Activated CD4-positive, alpha-beta memory T cell treated with anti-CD3 and anti-CD28 coated beads, Interleukin-2, amount 10 ng/mL, durations not matched to agents 7 days and 5 days (primary cell): ENCODE measurements at regions not wholly inside any gene's neighbourhood (a gene's known extent, or its start where the extent isn't known, plus 50 kb on each side); places are given as distances from the start of the nearest gene placed in this dataset.
A peak's percentile ranks its signal among the peaks of the same experiment; 100 is the strongest.

Experiments used
- CTCF ChIA-PET: fragments of 350-600 bp; sonication (Branson Sonifier 250); formaldehyde crosslinking; loops from one replicate; lab custom pipeline; 2021; ENCODE audit warnings: antibody characterized with exemption, inconsistent platforms; lab: Charles Lee
- POLR2A ChIA-PET: fragments of 350-600 bp; sonication (Branson Sonifier 250); formaldehyde crosslinking; loops from one replicate; lab custom pipeline; 2021; ENCODE audit warnings: antibody characterized with exemption; lab: Charles Lee
- DNase-seq: peaks from one replicate; pipeline ENCODE4 v3.0.0-alpha.2; 2020
- H3K27ac Mint-ChIP-seq: one replicate; pipeline ENCODE4 v1.8.0; 2021; ENCODE audit warnings: mild to moderate bottlenecking, mixed read lengths
- H3K27me3 Mint-ChIP-seq: one replicate; pipeline ENCODE4 v1.8.0; 2021; ENCODE audit warnings: mixed read lengths
- H3K36me3 Mint-ChIP-seq: one replicate; pipeline ENCODE4 v1.8.0; 2021; ENCODE audit warnings: low read depth, mixed read lengths
- H3K4me1 Mint-ChIP-seq: one replicate; pipeline ENCODE4 v1.8.0; 2021; ENCODE audit warnings: mixed read lengths
- H3K4me3 Mint-ChIP-seq: one replicate; pipeline ENCODE4 v1.8.0; 2021; ENCODE audit warnings: mild to moderate bottlenecking, mixed read lengths
- H3K9me3 Mint-ChIP-seq: one replicate; pipeline ENCODE4 v1.8.0; 2021; ENCODE audit warnings: mixed read lengths

DNA sequence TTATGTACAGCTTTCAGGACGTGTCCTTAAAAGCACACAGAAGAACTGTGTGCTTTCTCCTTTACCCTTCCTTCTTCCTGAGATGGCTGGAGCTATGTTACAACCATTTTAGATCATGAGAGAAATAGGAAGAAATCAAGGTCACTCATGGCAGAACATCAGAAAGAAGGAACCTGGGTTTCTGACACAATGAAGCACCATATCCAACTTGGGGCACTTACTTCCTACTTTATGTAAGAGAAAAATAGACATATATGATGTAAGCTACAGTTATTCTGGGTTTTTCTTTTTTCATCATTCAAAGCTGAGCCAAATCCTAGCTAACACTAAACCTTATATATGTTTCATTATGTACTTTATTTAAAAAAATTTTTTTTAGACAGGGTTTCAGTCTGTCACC is 79.5 kb downstream of the FAM161A start:
- no peaks in the 10 kb centered on the region for H3K36me3 Mint-ChIP-seq

DNA sequence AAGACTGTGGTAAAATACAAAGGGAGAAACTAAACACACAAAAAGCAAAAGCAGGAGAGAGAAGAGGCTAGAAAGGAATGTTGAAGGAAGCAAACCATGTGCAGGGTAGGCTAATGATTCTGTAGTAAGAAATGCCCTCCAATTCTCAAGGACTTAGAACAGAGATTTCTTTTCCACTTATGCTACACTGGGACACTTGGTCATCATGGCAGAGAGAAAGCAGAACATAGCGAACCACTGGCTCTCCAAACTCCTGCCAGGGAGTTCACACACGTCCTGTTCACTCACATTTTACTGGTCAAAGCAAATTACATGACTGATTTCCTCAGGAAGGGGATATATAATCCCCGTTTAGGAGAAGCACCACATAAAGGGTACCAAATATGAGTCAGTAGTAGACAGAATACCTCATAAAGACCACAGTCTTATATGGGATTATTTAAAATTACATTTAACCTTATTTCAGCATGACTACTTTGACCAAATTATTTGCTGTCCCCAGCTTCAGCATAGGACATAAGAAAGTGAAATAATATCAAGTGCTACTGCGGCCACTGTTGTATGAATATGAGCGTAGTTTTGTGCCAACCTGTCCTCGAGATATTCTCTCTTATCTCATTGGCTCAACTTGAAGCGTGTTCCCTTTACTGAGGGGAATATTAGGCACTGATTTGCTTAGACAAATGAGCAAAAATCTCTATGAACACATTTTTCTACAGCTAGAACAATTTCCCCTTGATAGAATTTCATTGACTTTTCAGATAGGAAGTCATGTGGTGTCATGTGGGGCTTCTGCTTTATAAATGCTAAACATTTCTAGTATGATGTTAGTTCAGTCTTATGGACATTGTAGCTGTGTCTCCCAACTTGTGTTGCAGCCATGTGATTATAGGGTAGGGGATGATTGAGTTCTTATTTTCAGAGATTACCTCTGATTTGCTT is 81.7 kb downstream of the FAM161A start:
- no peaks in the 10 kb centered on the region for H3K36me3 Mint-ChIP-seq
- no peak overlapping the region for H3K4me3 Mint-ChIP-seq
- DNase-seq: no peak
- ChIA-PET CTCF (interaction anchor here (0.6 kb wide), 1 partner anchor 457 kb away, joined by 4 read pairs; no protein-coding TSS in a partner anchor), POLR2A (interaction anchor here (1.1 kb wide), 1 partner anchor 8 kb away, joined by 3 read pairs; no protein-coding TSS in a partner anchor)
- H3K4me1 Mint-ChIP-seq: no peaks in the 10 kb centered on the region
- no peak overlapping the region for H3K27ac Mint-ChIP-seq
- H3K27me3 Mint-ChIP-seq: peaks cover 19% of the 10 kb centered on the region
- no peaks in the 10 kb centered on the region for H3K9me3 Mint-ChIP-seq

More for the DNA sequence above, 79.5 kb downstream of the FAM161A start:
- Mint-ChIP-seq H3K27me3 (peaks cover 21% of the 10 kb centered on the region), H3K4me1 (no peaks in the 10 kb centered on the region), H3K9me3 (no peaks in the 10 kb centered on the region), H3K27ac (no peak overlapping the region), H3K4me3 (no peak overlapping the region)
- no peak for DNase-seq
- ChIA-PET POLR2A (interaction anchor here (1.2 to 1.4 kb wide), 2 partner anchors 10 to 236 kb away, joined by 3 read pairs; partner anchors contain the start of gene XPO1), CTCF (interaction anchor here (1.1 kb wide), 1 partner anchor 60 kb away, joined by 3 read pairs; no protein-coding TSS in a partner anchor)

DNA sequence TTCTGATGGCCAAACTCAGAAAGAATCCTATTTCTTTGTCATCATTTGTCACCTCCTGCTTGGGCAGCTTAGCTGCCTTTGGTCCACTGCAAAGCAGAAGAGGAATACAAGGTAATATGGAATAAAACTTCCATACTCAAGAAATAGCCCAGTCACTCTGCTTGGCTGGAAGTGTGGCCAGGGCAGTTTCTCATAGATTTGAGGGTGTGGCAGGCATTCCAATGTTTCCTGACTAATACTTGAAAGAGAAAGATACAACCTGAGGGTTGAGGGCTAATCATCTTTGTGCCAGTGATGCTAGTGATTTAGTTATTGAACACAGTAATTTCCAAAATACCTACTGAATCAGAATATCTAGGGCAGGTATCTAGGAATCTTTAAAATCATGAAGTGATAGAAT is 83.1 kb downstream of the FAM161A start:
- Mint-ChIP-seq H3K27ac (no peak overlapping the region), H3K4me1 (no peaks in the 10 kb centered on the region), H3K9me3 (no peaks in the 10 kb centered on the region), H3K4me3 (no peak overlapping the region), H3K27me3 (peaks cover 9% of the 10 kb centered on the region), H3K36me3 (no peaks in the 10 kb centered on the region)
- ChIA-PET POLR2A (no interaction called here), CTCF (no interaction called here)
- no peak for DNase-seq

DNA sequence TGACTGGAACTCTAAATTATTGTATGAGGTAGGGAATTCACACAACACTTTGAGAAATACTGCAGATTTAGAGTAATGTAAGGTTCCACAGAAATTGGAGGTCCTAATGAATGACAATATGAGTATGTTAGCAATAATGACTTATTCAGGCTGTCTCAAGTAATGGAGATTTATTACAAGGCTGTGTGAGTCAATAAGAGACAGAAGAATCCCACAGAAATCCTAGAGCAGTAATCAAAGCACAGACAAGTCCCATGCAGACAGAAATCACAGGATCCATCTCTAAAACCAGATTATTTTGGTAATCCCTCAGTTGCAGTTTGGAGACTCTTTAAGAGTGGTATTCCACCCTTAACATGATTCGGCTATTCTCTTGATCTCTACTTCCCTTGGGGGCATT is 83.6 kb downstream of the FAM161A start:
- no peak overlapping the region for H3K27ac Mint-ChIP-seq
- ChIA-PET POLR2A (no interaction called here), CTCF (no interaction called here)
- peaks cover 6% of the 10 kb centered on the region for H3K27me3 Mint-ChIP-seq
- H3K9me3 Mint-ChIP-seq: no peaks in the 10 kb centered on the region
- no peaks in the 10 kb centered on the region for H3K4me1 Mint-ChIP-seq
- no peak overlapping the region for H3K4me3 Mint-ChIP-seq
- no peak for DNase-seq
- no peaks in the 10 kb centered on the region for H3K36me3 Mint-ChIP-seq

DNA sequence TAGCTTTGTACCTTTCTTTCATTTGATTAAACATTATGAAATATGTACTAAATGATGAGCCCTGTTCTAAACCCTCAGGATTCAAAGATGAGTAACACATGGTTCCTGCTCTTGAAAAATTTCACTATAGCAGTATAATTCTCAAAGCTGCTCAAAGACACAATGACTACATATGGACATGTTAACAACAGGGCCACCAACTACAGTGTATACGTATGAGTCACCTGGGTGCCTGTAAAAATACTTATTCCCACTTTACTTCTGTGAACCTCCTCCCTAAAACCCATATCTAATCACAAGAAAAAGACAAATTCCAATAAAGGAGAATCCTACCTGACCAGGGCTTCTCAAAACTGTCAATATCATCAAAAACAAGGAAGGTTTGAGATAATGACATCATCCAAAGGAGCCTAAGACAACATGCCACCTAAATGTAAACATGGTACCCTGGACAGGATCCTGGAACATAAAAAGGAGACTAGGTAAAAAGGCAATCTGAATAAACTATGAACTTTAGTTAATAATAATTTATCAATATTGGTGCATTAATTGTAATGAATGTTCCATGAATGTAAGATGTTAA is 84.7 kb downstream of the FAM161A start:
- Mint-ChIP-seq H3K27ac (no peak overlapping the region), H3K27me3 (peaks cover 6% of the 10 kb centered on the region), H3K36me3 (peaks cover 5% of the 10 kb centered on the region), H3K4me1 (peaks cover 5% of the 10 kb centered on the region), H3K4me3 (no peak overlapping the region), H3K9me3 (no peaks in the 10 kb centered on the region)
- CTCF ChIA-PET: interaction anchor here (2.0 kb wide), 1 partner anchor 111 kb away, joined by 4 read pairs; no protein-coding TSS in a partner anchor
- POLR2A ChIA-PET: no interaction called here
- no peak for DNase-seq

DNA sequence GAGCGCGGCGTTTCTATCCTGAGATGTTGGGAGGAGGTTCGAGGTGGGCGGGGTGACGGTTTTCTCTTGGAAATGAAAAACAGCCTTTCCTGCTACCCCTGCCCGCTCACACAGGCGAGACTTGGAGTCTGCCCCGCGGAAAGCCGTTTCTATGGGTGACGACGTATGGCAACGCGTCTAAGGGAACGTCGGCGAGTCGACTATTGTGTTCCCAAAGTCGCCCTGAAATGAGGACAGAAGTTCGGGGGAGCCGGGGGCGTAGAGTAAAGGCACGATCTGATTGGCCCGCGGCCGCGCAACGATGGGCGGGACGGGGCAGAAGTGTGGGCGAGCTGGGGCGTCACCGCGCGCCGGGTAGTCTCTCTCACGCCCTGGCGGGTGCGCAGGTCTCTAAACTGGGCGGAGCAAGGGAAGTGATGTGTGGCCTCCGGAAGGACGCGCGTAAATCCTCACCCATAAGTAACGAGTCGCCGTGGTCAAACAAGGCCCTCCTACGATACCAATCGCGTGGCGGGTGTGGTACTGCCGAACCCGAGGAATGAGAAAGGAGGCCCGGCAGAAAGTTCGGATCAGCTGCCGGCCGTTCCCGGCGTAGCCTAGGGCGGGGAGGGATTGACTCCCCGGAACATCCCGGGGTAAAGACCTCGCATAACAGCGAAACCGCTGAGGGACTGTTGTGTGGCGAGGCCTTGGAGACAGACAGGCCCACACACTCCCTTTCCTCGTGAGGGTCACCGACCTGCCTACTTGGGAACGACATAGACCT is 89.6 kb downstream of the FAM161A start:
- Mint-ChIP-seq H3K36me3 (peaks cover 6% of the 10 kb centered on the region), H3K4me3 (peak overlapping the region; percentile 91), H3K9me3 (no peaks in the 10 kb centered on the region), H3K4me1 (peaks cover 30% of the 10 kb centered on the region), H3K27me3 (no peaks in the 10 kb centered on the region), H3K27ac (peak overlapping the region; percentile 94)
- ChIA-PET CTCF (no interaction called here), POLR2A (interaction anchor here (0.9 to 3.0 kb wide), 6 partner anchors 9 to 1824 kb away, joined by 3 to 22 read pairs (median 4); partner anchors contain the start of genes FAM161A, WDPCP and XPO1)
- peak; percentile 98 for DNase-seq

DNA sequence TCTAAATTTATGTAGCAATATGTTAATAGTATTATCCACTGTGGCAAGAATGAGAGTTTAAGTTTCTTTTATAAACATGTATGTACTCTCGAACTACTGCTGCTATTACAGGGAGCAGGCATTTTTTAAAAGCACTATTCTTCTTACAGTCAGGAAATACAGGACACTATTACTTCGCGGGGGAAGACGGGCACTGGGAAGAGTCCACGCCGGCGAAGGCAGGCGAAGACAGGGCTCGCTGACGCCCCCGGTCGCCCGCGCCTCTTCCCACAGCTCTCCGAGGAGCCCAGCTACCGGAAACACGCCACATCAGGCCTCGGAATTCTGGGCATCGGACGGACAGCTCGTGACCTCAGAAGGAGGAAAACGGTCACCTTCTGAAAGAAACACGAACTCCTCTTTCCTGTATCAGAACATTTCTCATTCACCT is 90.2 kb downstream of the FAM161A start:
- Mint-ChIP-seq H3K9me3 (no peaks in the 10 kb centered on the region), H3K27me3 (no peaks in the 10 kb centered on the region), H3K4me1 (peaks cover 33% of the 10 kb centered on the region), H3K4me3 (peak overlapping the region; percentile 91), H3K27ac (peak overlapping the region; percentile 94), H3K36me3 (peaks cover 6% of the 10 kb centered on the region)
- CTCF ChIA-PET: no interaction called here
- POLR2A ChIA-PET: interaction anchor here (1.4 to 3.0 kb wide), 4 partner anchors 91 to 1825 kb away, joined by 3 to 22 read pairs (median 5); partner anchors contain the start of genes FAM161A, WDPCP and XPO1
- DNase-seq: no peak

DNA sequence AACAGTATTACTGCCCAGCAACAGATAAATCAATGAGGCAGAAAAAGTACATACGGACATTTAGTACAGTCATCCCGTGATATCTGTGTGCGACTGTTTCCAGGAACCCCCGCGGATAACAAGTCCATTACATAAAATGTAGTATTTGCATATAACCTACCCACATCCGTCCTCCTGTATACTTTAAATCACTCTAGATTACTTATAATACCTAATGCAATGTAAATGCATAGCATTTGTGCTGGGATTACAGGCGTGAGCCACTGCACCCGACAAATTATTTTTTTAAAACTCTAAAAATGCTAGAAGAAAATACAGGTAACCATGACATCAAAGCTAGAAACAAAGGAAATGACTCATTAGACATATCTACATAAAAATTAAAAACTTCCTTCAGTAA is 91.6 kb downstream of the FAM161A start:
- CTCF ChIA-PET: no interaction called here
- Mint-ChIP-seq H3K9me3 (no peaks in the 10 kb centered on the region), H3K4me3 (peak overlapping the region; percentile 48), H3K36me3 (peaks cover 6% of the 10 kb centered on the region), H3K27me3 (no peaks in the 10 kb centered on the region), H3K27ac (peak overlapping the region; percentile 85), H3K4me1 (peaks cover 33% of the 10 kb centered on the region)
- DNase-seq: peak; percentile 59
- POLR2A ChIA-PET: interaction anchor here (0.6 to 3.0 kb wide), 2 partner anchors 94 to 224 kb away, joined by 3 to 22 read pairs; partner anchors contain the start of gene XPO1

DNA sequence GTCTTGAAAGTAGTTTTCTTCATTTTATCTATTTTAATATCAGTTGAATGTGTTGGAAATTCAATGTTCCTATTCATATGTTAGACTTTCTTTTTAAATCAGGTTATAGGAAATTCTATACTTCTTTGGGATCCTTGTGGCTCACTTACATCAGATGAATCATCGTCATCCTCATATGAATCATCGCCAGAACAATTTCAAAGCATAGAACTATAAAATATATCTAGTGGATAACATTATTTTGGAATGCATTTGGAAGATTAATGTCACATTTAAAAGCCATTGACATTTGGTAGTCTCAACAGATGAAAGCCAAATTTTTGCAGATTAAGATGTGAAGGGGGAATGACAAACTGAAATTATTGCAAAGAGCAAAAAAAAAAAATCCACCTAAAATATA is 94.1 kb downstream of the FAM161A start:
- H3K36me3 Mint-ChIP-seq: peaks cover 6% of the 10 kb centered on the region
- H3K9me3 Mint-ChIP-seq: peaks cover 2% of the 10 kb centered on the region
- peaks cover 33% of the 10 kb centered on the region for H3K4me1 Mint-ChIP-seq
- H3K27ac Mint-ChIP-seq: no peak overlapping the region
- no peaks in the 10 kb centered on the region for H3K27me3 Mint-ChIP-seq
- no peak overlapping the region for H3K4me3 Mint-ChIP-seq
- CTCF ChIA-PET: no interaction called here
- DNase-seq: no peak
- POLR2A ChIA-PET: no interaction called here

DNA sequence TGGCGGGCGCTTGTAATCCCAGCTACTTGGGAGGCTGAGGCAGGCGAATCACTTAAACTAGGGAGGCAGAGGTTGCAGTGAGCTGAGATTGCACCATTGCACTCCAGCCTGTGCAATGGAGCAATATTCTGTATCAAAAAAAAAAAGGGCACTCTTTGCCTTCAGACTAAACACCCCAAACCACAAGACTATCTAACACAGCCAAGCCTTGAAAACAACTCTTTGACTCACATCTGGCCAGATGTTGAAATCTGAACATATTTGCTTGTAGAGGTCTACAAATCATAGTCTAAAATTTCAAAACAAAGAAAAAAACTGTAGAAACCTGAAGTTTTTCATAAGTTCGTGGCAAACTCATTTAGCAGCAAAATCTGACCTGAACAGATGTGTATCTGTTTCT is 94.9 kb downstream of the FAM161A start:
- Mint-ChIP-seq H3K9me3 (peaks cover 2% of the 10 kb centered on the region), H3K36me3 (no peaks in the 10 kb centered on the region), H3K4me3 (no peak overlapping the region), H3K4me1 (peaks cover 27% of the 10 kb centered on the region), H3K27ac (no peak overlapping the region), H3K27me3 (no peaks in the 10 kb centered on the region)
- no peak for DNase-seq
- ChIA-PET POLR2A (no interaction called here), CTCF (no interaction called here)

DNA sequence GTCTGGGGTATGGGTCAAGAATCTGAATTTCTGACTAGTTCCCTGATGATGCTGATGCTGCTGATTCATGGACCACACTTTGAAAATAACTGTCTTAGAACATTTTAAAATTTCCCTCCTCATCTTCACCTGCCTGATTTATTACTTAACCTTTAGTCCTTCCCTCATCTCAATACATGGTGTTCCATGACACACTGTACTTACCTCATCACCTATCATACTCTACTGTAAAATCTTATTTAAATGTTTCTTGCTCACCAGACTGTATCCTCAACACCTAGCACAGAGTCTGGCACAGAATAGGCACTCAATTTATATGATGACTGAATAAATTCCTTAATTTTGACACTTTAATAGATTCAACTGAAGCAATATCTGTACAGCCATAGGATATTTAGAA is 95.7 kb downstream of the FAM161A start:
- Mint-ChIP-seq H3K27ac (no peak overlapping the region), H3K4me3 (no peak overlapping the region), H3K4me1 (peaks cover 27% of the 10 kb centered on the region), H3K9me3 (peaks cover 6% of the 10 kb centered on the region), H3K36me3 (no peaks in the 10 kb centered on the region), H3K27me3 (no peaks in the 10 kb centered on the region)
- ChIA-PET POLR2A (no interaction called here), CTCF (no interaction called here)
- DNase-seq: no peak

DNA sequence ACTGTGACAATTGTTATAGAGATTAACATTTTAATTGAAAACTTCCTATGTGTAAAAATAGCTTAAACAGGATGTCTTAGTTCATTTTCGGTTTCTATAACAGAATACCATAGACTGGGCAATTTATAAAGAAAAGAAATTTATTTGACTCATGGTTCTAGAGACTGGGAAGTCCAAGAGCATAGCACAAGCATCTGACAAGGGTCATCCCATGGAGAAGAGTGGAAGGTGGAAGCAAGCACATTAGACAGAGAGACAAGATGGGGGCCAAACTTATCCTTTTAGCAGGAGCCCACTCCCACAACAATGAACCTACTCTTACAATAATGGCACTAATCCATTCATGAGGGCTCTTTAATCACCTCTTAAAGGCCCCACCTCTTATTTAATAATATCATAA is 100.3 kb downstream of the FAM161A start:
- Mint-ChIP-seq H3K27ac (no peak overlapping the region), H3K4me3 (no peak overlapping the region), H3K4me1 (no peaks in the 10 kb centered on the region), H3K27me3 (no peaks in the 10 kb centered on the region), H3K9me3 (peaks cover 6% of the 10 kb centered on the region), H3K36me3 (no peaks in the 10 kb centered on the region)
- POLR2A ChIA-PET: no interaction called here
- CTCF ChIA-PET: no interaction called here
- no peak for DNase-seq
